ENCODE measurements at regions not wholly inside any gene's neighbourhood (a gene's known extent, or its start where the extent isn't known, plus 50 kb on each side); places are given as distances from the start of the nearest gene placed in this dataset.

DNA sequence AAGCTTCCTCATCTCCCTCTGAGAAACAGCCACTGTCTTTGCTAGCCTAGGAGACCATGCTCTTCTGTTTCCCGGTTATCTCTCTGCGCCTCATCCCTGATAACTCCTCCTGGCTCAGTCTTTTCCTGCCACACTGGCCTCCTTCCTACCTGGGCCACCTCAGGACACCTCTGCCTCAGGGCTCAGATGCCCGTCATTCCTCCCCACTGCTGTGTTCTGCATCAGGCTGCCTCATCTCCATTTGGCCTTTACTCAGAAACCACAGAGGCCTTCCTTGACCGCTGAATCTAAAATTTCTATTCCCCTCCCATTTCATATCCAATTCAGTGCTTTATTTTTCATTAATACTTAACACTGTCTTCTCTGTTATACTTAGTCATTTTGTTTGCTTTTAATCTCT is 311.0 kb upstream of the RGS6 start:
- Histone ChIP-seq H3K9ac (ENCODE audit: low read depth, low read length, poor library complexity, severe bottlenecking) (no peak overlapping the region), H3K9me3 (ENCODE audit: insufficient read depth, low read depth, low read length) (no peaks in the 10 kb centered on the region), H3K9me2 (replicated peaks; ENCODE audit: low read depth, low read length) (no peaks in the 10 kb centered on the region), H3K4me3 (ENCODE audit: low read length, poor library complexity, severe bottlenecking) (no peak overlapping the region), H3K4me2 (ENCODE audit: low read depth, low read length, poor library complexity, severe bottlenecking) (no peak overlapping the region), H4K20me1 (ENCODE audit: insufficient read depth, low read length, poor library complexity, severe bottlenecking) (no peaks in the 10 kb centered on the region), H3K36me3 (ENCODE audit: insufficient read depth, low read length) (peaks cover 57% of the 10 kb centered on the region; the same call in 1 of the 2 replicates), H3F3A (ENCODE audit: low read depth) (no peaks in the 10 kb centered on the region), H3K27me3 (ENCODE audit: insufficient read depth, low read length, poor library complexity, severe bottlenecking) (no peaks in the 10 kb centered on the region), H3K79me2 (ENCODE audit: insufficient read depth, low read length) (peaks cover 12% of the 10 kb centered on the region; the same call in 1 of the 2 replicates), H2AFZ (ENCODE audit: low read length) (no peak overlapping the region), H3K4me1 (ENCODE audit: insufficient read depth, low read length, poor library complexity, severe bottlenecking) (peaks cover 32% of the 10 kb centered on the region)
- TF ChIP-seq EZH2phosphoT487 (IDR thresholded peaks at IDR 0.05; ENCODE audit: borderline replicate concordance) (no peak), CTCF (conservative IDR thresholded peaks at IDR 0.05; ENCODE audit: low read length) (no peak)

DNA sequence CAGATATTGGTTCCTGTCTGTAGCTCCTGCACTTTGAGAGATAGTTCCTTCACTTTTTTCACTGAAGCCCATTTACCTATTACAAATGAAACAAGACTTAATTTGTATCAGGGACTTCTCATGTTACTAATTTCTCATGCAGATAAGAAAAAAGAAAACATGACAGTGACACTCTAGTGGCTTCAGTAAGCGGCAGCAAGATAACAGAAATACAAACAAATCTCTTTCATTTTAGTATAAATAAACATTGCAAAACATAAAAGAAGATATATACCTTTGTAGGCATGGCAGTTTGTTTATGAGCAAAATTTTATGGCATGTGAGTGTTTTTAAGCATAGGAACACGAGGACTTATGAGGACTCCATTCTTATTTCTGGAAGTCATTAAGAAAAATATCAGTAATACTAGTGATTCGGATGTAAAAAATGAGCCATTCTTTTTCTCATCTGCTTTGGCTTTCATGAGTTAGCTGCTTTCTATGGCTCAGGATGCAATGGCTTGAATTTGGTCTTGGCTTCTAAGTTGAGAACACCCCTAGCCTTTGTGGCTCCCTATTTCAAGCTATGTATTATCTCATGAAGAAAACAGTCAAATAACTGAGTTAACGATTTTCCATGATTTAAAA is 310.1 kb upstream of the RGS6 start:
- no peaks in the 10 kb centered on the region for H4K20me1 ChIP-seq (ENCODE audit: insufficient read depth, low read length, poor library complexity, severe bottlenecking)
- no peak overlapping the region for H2AFZ ChIP-seq (ENCODE audit: low read length)
- H3K9ac ChIP-seq (ENCODE audit: low read depth, low read length, poor library complexity, severe bottlenecking) = no peak overlapping the region
- H3K4me3 ChIP-seq (ENCODE audit: low read length, poor library complexity, severe bottlenecking) = no peak overlapping the region
- H3K9me3 ChIP-seq (ENCODE audit: insufficient read depth, low read depth, low read length) = no peaks in the 10 kb centered on the region
- no peaks in the 10 kb centered on the region for H3F3A ChIP-seq (ENCODE audit: low read depth)
- peaks cover 25% of the 10 kb centered on the region for H3K4me1 ChIP-seq (ENCODE audit: insufficient read depth, low read length, poor library complexity, severe bottlenecking)
- no peak overlapping the region for H3K4me2 ChIP-seq (ENCODE audit: low read depth, low read length, poor library complexity, severe bottlenecking)
- peaks cover 5% of the 10 kb centered on the region; the same call in 1 of the 2 replicates for H3K79me2 ChIP-seq (ENCODE audit: insufficient read depth, low read length)
- no peaks in the 10 kb centered on the region for H3K9me2 ChIP-seq (replicated peaks; ENCODE audit: low read depth, low read length)
- H3K36me3 ChIP-seq (ENCODE audit: insufficient read depth, low read length) = peaks cover 59% of the 10 kb centered on the region; the same call in 1 of the 2 replicates
- no peak for TF ChIP-seq EZH2phosphoT487 (IDR thresholded peaks at IDR 0.05; ENCODE audit: borderline replicate concordance)
- TF ChIP-seq CTCF (conservative IDR thresholded peaks at IDR 0.05; ENCODE audit: low read length) = no peak
- H3K27me3 ChIP-seq (ENCODE audit: insufficient read depth, low read length, poor library complexity, severe bottlenecking) = no peaks in the 10 kb centered on the region

GRCh38 chr14:71623939-71624338 is 308.3 kb upstream of the RGS6 start:
- Histone ChIP-seq H3K4me2 (ENCODE audit: low read depth, low read length, poor library complexity, severe bottlenecking) (no peak overlapping the region), H3K4me3 (ENCODE audit: low read length, poor library complexity, severe bottlenecking) (no peak overlapping the region), H3K4me1 (ENCODE audit: insufficient read depth, low read length, poor library complexity, severe bottlenecking) (peaks cover 6% of the 10 kb centered on the region), H3F3A (ENCODE audit: low read depth) (no peaks in the 10 kb centered on the region), H3K9me2 (replicated peaks; ENCODE audit: low read depth, low read length) (no peaks in the 10 kb centered on the region), H3K9me3 (ENCODE audit: insufficient read depth, low read depth, low read length) (no peaks in the 10 kb centered on the region), H3K27me3 (ENCODE audit: insufficient read depth, low read length, poor library complexity, severe bottlenecking) (no peaks in the 10 kb centered on the region), H3K79me2 (ENCODE audit: insufficient read depth, low read length) (no peaks in the 10 kb centered on the region), H3K9ac (ENCODE audit: low read depth, low read length, poor library complexity, severe bottlenecking) (no peak overlapping the region), H3K36me3 (ENCODE audit: insufficient read depth, low read length) (peaks cover 62% of the 10 kb centered on the region; the same call in 1 of the 2 replicates), H4K20me1 (ENCODE audit: insufficient read depth, low read length, poor library complexity, severe bottlenecking) (no peaks in the 10 kb centered on the region), H2AFZ (ENCODE audit: low read length) (no peak overlapping the region)
- TF ChIP-seq CTCF (conservative IDR thresholded peaks at IDR 0.05; ENCODE audit: low read length) (no peak), EZH2phosphoT487 (IDR thresholded peaks at IDR 0.05; ENCODE audit: borderline replicate concordance) (no peak)

Data from Loucy (cell line).